GM12878 (cell line): ENCODE measurements at regions not wholly inside any gene's neighbourhood (a gene's known extent, or its start where the extent isn't known, plus 50 kb on each side); places are given as distances from the start of the nearest gene placed in this dataset.

ENCODE experiments used
- BCL11A ChIP-seq: IDR thresholded peaks from 2 replicates; pipeline ENCODE4 v1.6.1; 2011; ENCODE audit warnings: low read depth, low read length
- BMI1 ChIP-seq: fragments of 450-650 bp; IDR thresholded peaks from 2 replicates; pipeline ENCODE4 v1.6.1; 2016; ENCODE audit warnings: mild to moderate bottlenecking, moderate library complexity, borderline replicate concordance
- E4F1 ChIP-seq: fragments of 450-650 bp; IDR thresholded peaks from 2 replicates; pipeline ENCODE4 v1.6.1; 2018; ENCODE audit warnings: borderline replicate concordance, mild to moderate bottlenecking; ENCODE audit not compliant: partially characterized antibody
- GATAD2B ChIP-seq: fragments of 450-650 bp; conservative IDR thresholded peaks from 2 replicates; pipeline ENCODE4 v1.6.1; 2017; ENCODE audit warnings: low read depth, mild to moderate bottlenecking, moderate library complexity
- HCFC1 ChIP-seq: fragments of 150-350 bp; IDR thresholded peaks from 2 replicates; pipeline ENCODE4 v1.6.1; 2014; ENCODE audit warnings: low read length
- IKZF1 ChIP-seq: fragments of 450-650 bp; conservative IDR thresholded peaks from 2 replicates; pipeline ENCODE4 v1.6.1; 2017; ENCODE audit warnings: antibody characterized with exemption, mild to moderate bottlenecking
- MLLT1 ChIP-seq: fragments of 450-650 bp; IDR thresholded peaks from 2 replicates; pipeline ENCODE4 v1.6.1; 2016; ENCODE audit warnings: mild to moderate bottlenecking
- POLR2AphosphoS2 ChIP-seq: IDR thresholded peaks from 2 replicates; pipeline ENCODE4 v1.6.1; 2011; ENCODE audit warnings: low read depth, mild to moderate bottlenecking, low read length, improper control_type of control experiment, moderate library complexity
- RELA ChIP-seq: fragments of 450-650 bp; IDR thresholded peaks from 2 replicates; pipeline ENCODE4 v1.8.0; 2014; ENCODE audit warnings: borderline replicate concordance; ENCODE audit not compliant: partially characterized antibody
- SMAD1 ChIP-seq: fragments of 450-650 bp; IDR thresholded peaks from 2 replicates; pipeline ENCODE4 v1.6.1; 2018; ENCODE audit warnings: mild to moderate bottlenecking, low read depth; ENCODE audit not compliant: partially characterized antibody
- USF2 ChIP-seq: IDR thresholded peaks from 2 replicates; pipeline ENCODE4 v1.6.1; 2011; ENCODE audit warnings: low read depth, low read length, improper control_type of control experiment, borderline replicate concordance
- YBX1 ChIP-seq: fragments of 450-650 bp; IDR thresholded peaks from 2 replicates; pipeline ENCODE4 v1.6.1; 2016; ENCODE audit warnings: antibody characterized with exemption

- no peak for TF ChIP-seq HCFC1
- TF ChIP-seq POLR2AphosphoS2: no peak
- no peak for TF ChIP-seq GATAD2B
- TF ChIP-seq MLLT1: no peak
- TF ChIP-seq YBX1: no peak
- TF ChIP-seq RELA: no peak
- TF ChIP-seq BMI1: no peak
- no peak for TF ChIP-seq IKZF1
- no peak for TF ChIP-seq E4F1
- TF ChIP-seq BCL11A: no peak
- TF ChIP-seq USF2: no peak
- no peak for TF ChIP-seq SMAD1
These were observed 69.4 kb downstream of the CHRM3 start (continued) for GRCh38 chr1:239455743-239456142.
